A549 (cell line): ENCODE measurements at regions not wholly inside any gene's neighbourhood (a gene's known extent, or its start where the extent isn't known, plus 50 kb on each side); places are given as distances from the start of the nearest gene placed in this dataset.

Experiments used
- ATAC-seq, 2 experiments: fragments of 200-7000 bp in 1 of 2; fragments of >200 bp in 1 of 2; cut with Nextera tagmentation in 1 of 2; cut with Tn5 transposase in 1 of 2; 3 replicates each; pipeline versions ENCODE4 v1.8.0 to v1.9.1; 2018 to 2020; ENCODE audit warnings: mild to moderate bottlenecking in 1 of 2, moderate library complexity in 1 of 2
- CTCF ChIA-PET: fragments of 300-600 bp; sonication (Branson Sonifier 250); formaldehyde crosslinking; extraction: SDS; loops from one replicate; lab custom pipeline; 2021; ENCODE audit warnings: antibody characterized with exemption, inconsistent platforms; lab: Yijun Ruan, JAX
- POLR2A ChIA-PET: fragments of 350-600 bp; formaldehyde crosslinking; extraction: SDS; loops from one replicate; lab custom pipeline; 2021; ENCODE audit warnings: antibody characterized with exemption, inconsistent platforms; lab: Yijun Ruan, JAX
- DNase-seq, 2 experiments: peaks; one replicate each; pipeline versions ENCODE4 v3.0.0 to v3.0.0-alpha.2; 2011 to 2016; ENCODE audit warnings: low read depth in 1 of 2, low spot score in 1 of 2
- FAIRE-seq: peaks from 2 replicates; lab custom pipeline; 2011; peaks lifted over from hg19 to GRCh38; lab: Jason Lieb, UNC
- H3K27ac ChIP-seq, 2 experiments: fragments of >200 bp; sonication (Bioruptor Twin); formaldehyde crosslinking; 3 replicates each; pipeline ENCODE4 v1.5.1; 2016 to 2017
- H3K4me1 ChIP-seq: fragments of >200 bp; sonication (Bioruptor Twin); formaldehyde crosslinking; 3 replicates; pipeline ENCODE4 v1.6.1; 2016
- H3K4me2 ChIP-seq: fragments of >200 bp; sonication (Bioruptor Twin); formaldehyde crosslinking; 3 replicates; pipeline ENCODE4 v1.6.1; 2016
- H3K4me3 ChIP-seq: fragments of >200 bp; sonication (Bioruptor Twin); formaldehyde crosslinking; 3 replicates; pipeline ENCODE4 v1.5.1; 2016
- H3K9me3 ChIP-seq: fragments of >200 bp; sonication (Bioruptor Twin); formaldehyde crosslinking; 3 replicates; pipeline ENCODE4 v1.6.1; 2016
- BCL3 ChIP-seq: fragments of >200 bp; sonication (Bioruptor Twin); formaldehyde crosslinking; IDR thresholded peaks from 3 replicates; pipeline ENCODE4 v1.6.1; 2016
- CBX2 ChIP-seq: fragments of 200-600 bp; sonication (generic); IDR thresholded peaks from 2 replicates; pipeline ENCODE4 v1.6.1; 2016; ENCODE audit warnings: low read depth, mild to moderate bottlenecking, borderline replicate concordance
- CBX8 ChIP-seq: fragments of 200-600 bp; sonication (generic); IDR thresholded peaks from 2 replicates; pipeline ENCODE4 v1.6.1; 2016
- CEBPB ChIP-seq, 2 experiments: fragments of >200 bp in 1 of 2; sonication (Bioruptor Twin) in 1 of 2; formaldehyde crosslinking in 1 of 2; IDR thresholded peaks; 2 replicates each; pipeline ENCODE4 v1.6.1; 2012 to 2016
- CHD4 ChIP-seq: fragments of 200-600 bp; sonication (generic); IDR thresholded peaks from 2 replicates; pipeline ENCODE4 v1.6.1; 2016; ENCODE audit warnings: antibody characterized with exemption, mild to moderate bottlenecking, borderline replicate concordance
- EHF ChIP-seq: fragments of 250-450 bp; sonication (Bioruptor Pico); IDR thresholded peaks from 2 replicates; pipeline ENCODE4 v1.5.0; 2020; ENCODE audit warnings: mild to moderate bottlenecking
- EP300 ChIP-seq, 2 experiments: fragments of >200 bp; sonication (Bioruptor Twin); formaldehyde crosslinking; IDR thresholded peaks; 2 replicates in 1 of 2; 3 replicates in 1 of 2; pipeline ENCODE4 v1.6.1; 2016 to 2017
- FOSB ChIP-seq: fragments of 250-450 bp; sonication (Bioruptor Pico); IDR thresholded peaks from 2 replicates; pipeline ENCODE4 v1.5.0; 2020; ENCODE audit warnings: mild to moderate bottlenecking, moderate library complexity
- HES2 ChIP-seq: fragments of >200 bp; sonication (Bioruptor Twin); formaldehyde crosslinking; IDR thresholded peaks from 2 replicates; pipeline ENCODE4 v1.6.1; 2016
- HOXA7 ChIP-seq: fragments of 250-450 bp; sonication (Bioruptor Pico); IDR thresholded peaks from 2 replicates; pipeline ENCODE4 v1.5.0; 2020; ENCODE audit warnings: mild to moderate bottlenecking, moderate library complexity
- HOXB13 ChIP-seq: fragments of 250-450 bp; sonication (Bioruptor Pico); IDR thresholded peaks from 2 replicates; pipeline ENCODE4 v1.5.0; 2020; ENCODE audit warnings: low read depth, mild to moderate bottlenecking, moderate library complexity
- HOXB5 ChIP-seq: fragments of 250-450 bp; sonication (Bioruptor Pico); IDR thresholded peaks from 2 replicates; pipeline ENCODE4 v1.5.0; 2020; ENCODE audit warnings: mild to moderate bottlenecking, moderate library complexity
- JUN ChIP-seq, 2 experiments: fragments of >200 bp; sonication (Bioruptor Twin); formaldehyde crosslinking; IDR thresholded peaks; 2 replicates in 1 of 2; 3 replicates in 1 of 2; pipeline ENCODE4 v1.6.1; 2016 to 2017
- KDM5A ChIP-seq: fragments of 200-600 bp; sonication (generic); IDR thresholded peaks from 2 replicates; pipeline ENCODE4 v1.6.1; 2016; ENCODE audit warnings: antibody characterized with exemption, mild to moderate bottlenecking
- MAFK ChIP-seq: fragments of 450-650 bp; IDR thresholded peaks from 2 replicates; pipeline ENCODE4 v1.6.1; 2014; ENCODE audit not compliant: partially characterized antibody
- NFE2L2 ChIP-seq: fragments of 150-350 bp; conservative IDR thresholded peaks from 2 replicates; pipeline ENCODE4 v1.6.1; 2014; ENCODE audit warnings: low read length
- NR3C1 ChIP-seq: fragments of >200 bp; sonication (Bioruptor Twin); formaldehyde crosslinking; IDR thresholded peaks from 3 replicates; pipeline ENCODE4 v1.6.1; 2017
- PBX3 ChIP-seq: IDR thresholded peaks from 2 replicates; pipeline ENCODE4 v1.6.1; 2012
- POLR2AphosphoS2 ChIP-seq: conservative IDR thresholded peaks from 2 replicates; pipeline ENCODE4 v1.6.1; 2012; ENCODE audit warnings: low read length, improper control_type of control experiment, inconsistent platforms
- RARB ChIP-seq: fragments of 250-450 bp; sonication (Bioruptor Pico); IDR thresholded peaks from 2 replicates; pipeline ENCODE4 v1.8.0; 2021; ENCODE audit warnings: mild to moderate bottlenecking, moderate library complexity
- RFX5 ChIP-seq: fragments of 450-650 bp; IDR thresholded peaks from 2 replicates; pipeline ENCODE4 v1.7.1; 2014; ENCODE audit warnings: antibody characterized with exemption, mild to moderate bottlenecking, moderate library complexity
- RNF2 ChIP-seq: fragments of 200-600 bp; sonication (generic); IDR thresholded peaks from 2 replicates; pipeline ENCODE4 v1.6.1; 2016; ENCODE audit warnings: low read depth, mild to moderate bottlenecking, antibody characterized with exemption, moderate library complexity, borderline replicate concordance
- SMC3 ChIP-seq: fragments of >200 bp; sonication (Bioruptor Twin); formaldehyde crosslinking; IDR thresholded peaks from 3 replicates; pipeline ENCODE4 v1.6.1; 2018; ENCODE audit warnings: inconsistent platforms
- SREBF2 ChIP-seq: fragments of 450-650 bp; IDR thresholded peaks from 2 replicates; pipeline ENCODE4 v1.6.1; 2014; ENCODE audit warnings: mild to moderate bottlenecking, moderate library complexity
- USF2 ChIP-seq: fragments of 450-650 bp; IDR thresholded peaks from 2 replicates; pipeline ENCODE4 v1.6.1; 2014; ENCODE audit warnings: antibody characterized with exemption
- ZC3H11A ChIP-seq: fragments of 450-650 bp; IDR thresholded peaks from 2 replicates; pipeline ENCODE4 v1.6.1; 2014; ENCODE audit warnings: antibody characterized with exemption, mild to moderate bottlenecking
- ZFP36 ChIP-seq: fragments of 450-650 bp; IDR thresholded peaks from 2 replicates; pipeline ENCODE4 v1.6.1; 2014; ENCODE audit warnings: borderline replicate concordance; ENCODE audit not compliant: partially characterized antibody
- ZNF302 ChIP-seq: fragments of 250-450 bp; sonication (Bioruptor Pico); IDR thresholded peaks from 2 replicates; pipeline ENCODE4 v1.9.0; 2021; ENCODE audit warnings: inconsistent platforms, mild to moderate bottlenecking, moderate library complexity
- ZSCAN20 ChIP-seq: fragments of 250-450 bp; sonication (Bioruptor Pico); IDR thresholded peaks from 2 replicates; pipeline ENCODE4 v1.8.0; 2022; ENCODE audit warnings: mild to moderate bottlenecking, moderate library complexity
- WGBS: methylation state at CpG from one replicate; pipeline ENCODE4 v1.1.6; 2017; ENCODE audit errors: missing lambda C conversion rate; 5-methylcytosine and 5-hydroxymethylcytosine counted together
- TF ChIP-seq, protein P1 (sequence below): fragments of 250-450 bp; sonication (Bioruptor Pico); IDR thresholded peaks from 2 replicates; pipeline ENCODE4 v1.5.0; 2021; ENCODE audit warnings: mild to moderate bottlenecking, moderate library complexity, borderline replicate concordance
- TF ChIP-seq, protein P2 (sequence below): fragments of 200-600 bp; sonication (generic); IDR thresholded peaks from 2 replicates; pipeline ENCODE4 v1.6.1; 2016; ENCODE audit warnings: antibody characterized with exemption, mild to moderate bottlenecking, moderate library complexity
- TF ChIP-seq, protein P3 (sequence below): fragments of 250-450 bp; sonication (Bioruptor Pico); IDR thresholded peaks from 2 replicates; pipeline ENCODE4 v1.5.0; 2020; ENCODE audit warnings: low read depth, mild to moderate bottlenecking, moderate library complexity

- ChIA-PET CTCF (no interaction called here), POLR2A (no interaction called here)
- WGBS = 7% methylated on average over 1 of the region's 1 CpG
- Histone ChIP-seq H3K4me2 (no peak overlapping the region), H3K4me3 (no peak overlapping the region), H3K9me3 (no peaks in the 10 kb centered on the region), H3K27ac (no peak overlapping the region), H3K4me1 (no peaks in the 10 kb centered on the region)
- DNase-seq = no peak
- FAIRE-seq = no peak
- no peak for ATAC-seq
- TF ChIP-seq RARB (CRISPR knock-in tag) (no peak), NR3C1 (no peak), ZFP36 (no peak), POLR2AphosphoS2 (no peak), RNF2 (no peak), FOSB (no peak), ZC3H11A (no peak), NFE2L2 (no peak), CHD4 (no peak), MAFK (no peak), SREBF2 (no peak), JUN (IDR thresholded peaks at IDR 0.05) (no peak), PBX3 (no peak), SMC3 (no peak), CEBPB (IDR thresholded peaks at IDR 0.05) (no peak)
- TF ChIP-seq, protein P1, sequence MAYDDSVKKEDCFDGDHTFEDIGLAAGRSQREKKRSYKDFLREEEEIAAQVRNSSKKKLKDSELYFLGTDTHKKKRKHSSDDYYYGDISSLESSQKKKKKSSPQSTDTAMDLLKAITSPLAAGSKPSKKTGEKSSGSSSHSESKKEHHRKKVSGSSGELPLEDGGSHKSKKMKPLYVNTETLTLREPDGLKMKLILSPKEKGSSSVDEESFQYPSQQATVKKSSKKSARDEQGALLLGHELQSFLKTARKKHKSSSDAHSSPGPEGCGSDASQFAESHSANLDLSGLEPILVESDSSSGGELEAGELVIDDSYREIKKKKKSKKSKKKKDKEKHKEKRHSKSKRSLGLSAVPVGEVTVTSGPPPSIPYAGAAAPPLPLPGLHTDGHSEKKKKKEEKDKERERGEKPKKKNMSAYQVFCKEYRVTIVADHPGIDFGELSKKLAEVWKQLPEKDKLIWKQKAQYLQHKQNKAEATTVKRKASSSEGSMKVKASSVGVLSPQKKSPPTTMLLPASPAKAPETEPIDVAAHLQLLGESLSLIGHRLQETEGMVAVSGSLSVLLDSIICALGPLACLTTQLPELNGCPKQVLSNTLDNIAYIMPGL (CRISPR knock-in tag) = no peak
Measured at GRCh38 chr5:89942171-89942570, 467.4 kb downstream of the CETN3 start.

DNA sequence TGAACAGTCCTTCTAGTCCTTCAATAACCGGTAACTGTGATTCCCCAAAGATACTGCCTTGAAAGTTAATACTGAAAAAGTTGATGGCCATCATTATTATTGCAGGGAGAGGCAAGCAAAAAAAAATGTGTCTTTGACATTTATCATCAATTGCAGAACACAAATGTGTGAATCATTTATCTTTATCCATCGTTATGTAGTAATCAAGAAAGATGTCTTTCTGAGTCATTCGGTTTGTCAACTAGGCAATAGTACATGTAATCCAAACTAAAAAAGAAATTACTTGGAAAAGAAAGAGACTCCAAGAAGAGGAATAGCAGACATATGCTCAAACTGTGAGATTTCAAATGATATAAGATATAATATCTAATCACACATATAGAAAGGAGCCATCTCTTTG lies 473.0 kb downstream of the CETN3 start:
- FAIRE-seq (no peak), ATAC-seq (no peak), DNase-seq (no peak)
- H3K9me3 ChIP-seq = no peaks in the 10 kb centered on the region
- ChIA-PET POLR2A (no interaction called here), CTCF (no interaction called here)
- H3K27ac ChIP-seq = no peak overlapping the region
- H3K4me3 ChIP-seq = no peak overlapping the region
- TF ChIP-seq CBX2 = no peak
- TF ChIP-seq, protein P2, sequence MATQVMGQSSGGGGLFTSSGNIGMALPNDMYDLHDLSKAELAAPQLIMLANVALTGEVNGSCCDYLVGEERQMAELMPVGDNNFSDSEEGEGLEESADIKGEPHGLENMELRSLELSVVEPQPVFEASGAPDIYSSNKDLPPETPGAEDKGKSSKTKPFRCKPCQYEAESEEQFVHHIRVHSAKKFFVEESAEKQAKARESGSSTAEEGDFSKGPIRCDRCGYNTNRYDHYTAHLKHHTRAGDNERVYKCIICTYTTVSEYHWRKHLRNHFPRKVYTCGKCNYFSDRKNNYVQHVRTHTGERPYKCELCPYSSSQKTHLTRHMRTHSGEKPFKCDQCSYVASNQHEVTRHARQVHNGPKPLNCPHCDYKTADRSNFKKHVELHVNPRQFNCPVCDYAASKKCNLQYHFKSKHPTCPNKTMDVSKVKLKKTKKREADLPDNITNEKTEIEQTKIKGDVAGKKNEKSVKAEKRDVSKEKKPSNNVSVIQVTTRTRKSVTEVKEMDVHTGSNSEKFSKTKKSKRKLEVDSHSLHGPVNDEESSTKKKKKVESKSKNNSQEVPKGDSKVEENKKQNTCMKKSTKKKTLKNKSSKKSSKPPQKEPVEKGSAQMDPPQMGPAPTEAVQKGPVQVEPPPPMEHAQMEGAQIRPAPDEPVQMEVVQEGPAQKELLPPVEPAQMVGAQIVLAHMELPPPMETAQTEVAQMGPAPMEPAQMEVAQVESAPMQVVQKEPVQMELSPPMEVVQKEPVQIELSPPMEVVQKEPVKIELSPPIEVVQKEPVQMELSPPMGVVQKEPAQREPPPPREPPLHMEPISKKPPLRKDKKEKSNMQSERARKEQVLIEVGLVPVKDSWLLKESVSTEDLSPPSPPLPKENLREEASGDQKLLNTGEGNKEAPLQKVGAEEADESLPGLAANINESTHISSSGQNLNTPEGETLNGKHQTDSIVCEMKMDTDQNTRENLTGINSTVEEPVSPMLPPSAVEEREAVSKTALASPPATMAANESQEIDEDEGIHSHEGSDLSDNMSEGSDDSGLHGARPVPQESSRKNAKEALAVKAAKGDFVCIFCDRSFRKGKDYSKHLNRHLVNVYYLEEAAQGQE = no peak
- TF ChIP-seq EHF = no peak
- no peak for TF ChIP-seq ZSCAN20 (CRISPR knock-in tag)
- TF ChIP-seq ZNF302 (CRISPR knock-in tag) = no peak
- no peak for TF ChIP-seq NFE2L2
- no peak for TF ChIP-seq RFX5
- no peak for TF ChIP-seq HOXB5 (CRISPR knock-in tag)
- TF ChIP-seq JUN (IDR thresholded peaks at IDR 0.05) = no peak
- TF ChIP-seq USF2 = no peak
- no peak for TF ChIP-seq BCL3
- TF ChIP-seq CBX8 = no peak
- TF ChIP-seq EP300 (IDR thresholded peaks at IDR 0.05) = no peak
- no peak for TF ChIP-seq HES2
- TF ChIP-seq, protein P3, sequence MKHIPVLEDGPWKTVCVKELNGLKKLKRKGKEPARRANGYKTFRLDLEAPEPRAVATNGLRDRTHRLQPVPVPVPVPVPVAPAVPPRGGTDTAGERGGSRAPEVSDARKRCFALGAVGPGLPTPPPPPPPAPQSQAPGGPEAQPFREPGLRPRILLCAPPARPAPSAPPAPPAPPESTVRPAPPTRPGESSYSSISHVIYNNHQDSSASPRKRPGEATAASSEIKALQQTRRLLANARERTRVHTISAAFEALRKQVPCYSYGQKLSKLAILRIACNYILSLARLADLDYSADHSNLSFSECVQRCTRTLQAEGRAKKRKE (CRISPR knock-in tag) = no peak
- TF ChIP-seq HOXA7 (CRISPR knock-in tag) = no peak
- TF ChIP-seq HOXB13 (CRISPR knock-in tag) = no peak
- TF ChIP-seq KDM5A = no peak
- H3K4me1 ChIP-seq = no peaks in the 10 kb centered on the region
- 32% methylated on average over 3 of the region's 3 CpGs for WGBS
- H3K4me2 ChIP-seq = no peak overlapping the region
